ENCODE measurements at regions not wholly inside any gene's neighbourhood (a gene's known extent, or its start where the extent isn't known, plus 50 kb on each side); places are given as distances from the start of the nearest gene placed in this dataset.

DNA sequence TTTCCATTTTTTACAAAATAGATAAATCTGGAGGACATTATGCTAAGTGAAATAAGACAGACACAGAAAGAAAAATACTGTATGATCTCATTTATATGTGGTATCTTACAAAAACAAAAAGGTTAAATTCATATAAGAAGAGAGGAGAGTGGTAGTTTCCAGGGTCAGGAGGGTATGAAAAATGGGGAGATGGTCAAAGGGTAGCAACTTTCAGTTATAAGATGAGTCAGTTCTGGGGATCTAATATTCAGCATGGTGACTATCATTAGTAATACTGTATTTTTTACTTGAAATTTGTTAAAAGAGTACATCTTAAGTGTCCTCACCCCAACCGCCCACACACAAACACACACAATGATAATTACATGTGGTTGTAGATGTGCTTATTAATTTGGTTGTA lies 1250.1 kb downstream of the SORCS1 start:
- Histone ChIP-seq H3K14ac (ENCODE audit: insufficient read length) (no peak overlapping the region), H3K27ac (ENCODE audit: low read depth, low read length) (no peak overlapping the region), H3K4me2 (ENCODE audit: insufficient read depth in 1 of 2, low read depth in 2 of 2, low read length in 2 of 2) (no peak overlapping the region), H3K23me2 (ENCODE audit: low read depth, low read length) (no peaks in the 10 kb centered on the region), H2BK120ac (replicated peaks; ENCODE audit: low read depth, low read length) (no peak overlapping the region), H3K9me3 (ENCODE audit: insufficient read depth in 2 of 2, low read depth in 1 of 2, low read length in 1 of 2) (no peaks in the 10 kb centered on the region), H3K4ac (replicated peaks; ENCODE audit: insufficient read length, low read depth, low read length) (no peak overlapping the region), H3K79me2 (ENCODE audit: control insufficient read depth in 1 of 2, insufficient read depth in 2 of 2, low read length in 2 of 2) (no peaks in the 10 kb centered on the region), H2AK5ac (ENCODE audit: low read depth, low read length) (no peak overlapping the region), H2BK12ac (ENCODE audit: low read depth, low read length) (no peak overlapping the region), H4K20me1 (replicated peaks in 1 of 2; ENCODE audit: control insufficient read depth in 1 of 2, insufficient read depth in 2 of 2, low read length in 2 of 2) (no peaks in the 10 kb centered on the region), H2BK5ac (ENCODE audit: low read depth, low read length) (no peak overlapping the region), H2AFZ (ENCODE audit: low read length) (no peak overlapping the region), H4K5ac (ENCODE audit: insufficient read length, low read depth, low read length) (no peak overlapping the region), H4K8ac (ENCODE audit: extremely low read depth, insufficient read depth, low read length) (no peak overlapping the region), H3K4me1 (replicated peaks in 1 of 4; ENCODE audit: control insufficient read depth in 3 of 4, insufficient read depth in 4 of 4, low read length in 3 of 4) (no peaks in the 10 kb centered on the region; a peak in 2 of 7 replicates), H4K91ac (replicated peaks; ENCODE audit: insufficient read length, low read length) (no peak overlapping the region), H2BK15ac (ENCODE audit: low read length) (no peak overlapping the region), H3K27me3 (replicated peaks in 1 of 4; ENCODE audit: control insufficient read depth in 3 of 4, extremely low read depth in 1 of 4, insufficient read depth in 3 of 4, low read length in 3 of 4) (no peaks in the 10 kb centered on the region), H3K23ac (ENCODE audit: insufficient read length) (no peak overlapping the region), H3K9ac (replicated peaks in 1 of 4; ENCODE audit: extremely low read depth in 1 of 4, low read depth in 3 of 4, low read length in 3 of 4) (no peak overlapping the region), H2BK20ac (ENCODE audit: low read length) (no peak overlapping the region), H3K36me3 (ENCODE audit: control insufficient read depth in 2 of 4, insufficient read depth in 4 of 4, low read length in 3 of 4) (no peaks in the 10 kb centered on the region), H3K79me1 (ENCODE audit: low read depth, low read length) (no peaks in the 10 kb centered on the region), H3K18ac (ENCODE audit: extremely low read depth, low read length) (no peak overlapping the region), H3K56ac (replicated peaks; ENCODE audit: insufficient read length, low read depth, low read length) (no peak overlapping the region), H3K4me3 (ENCODE audit: extremely low read depth in 1 of 4, insufficient read depth in 2 of 4, low read depth in 3 of 4, low read length in 4 of 4) (no peak overlapping the region)
- no peak for DNase-seq (ENCODE audit: low read depth in 1 of 2, low spot score in 2 of 2)
- TF ChIP-seq HDAC2 (IDR thresholded peaks at IDR 0.05; ENCODE audit: borderline replicate concordance in 1 of 2, low read depth in 2 of 2, low read length in 2 of 2) (no peak), GABPA (IDR thresholded peaks at IDR 0.05; ENCODE audit: borderline replicate concordance, insufficient read depth, low read length) (no peak), SAP30 (IDR thresholded peaks at IDR 0.05; ENCODE audit: insufficient read depth, insufficient replicate concordance, low read length) (no peak), KDM5A (IDR thresholded peaks at IDR 0.05; ENCODE audit: low read length) (no peak), CHD2 (IDR thresholded peaks at IDR 0.05; ENCODE audit: low read length) (no peak), SRF (IDR thresholded peaks at IDR 0.05; ENCODE audit: low read depth, low read length) (no peak), SUZ12 (IDR thresholded peaks at IDR 0.05; ENCODE audit: low read length) (no peak), EZH2 (IDR thresholded peaks at IDR 0.05; ENCODE audit: low read depth, low read length, severe bottlenecking) (no peak), SIX5 (IDR thresholded peaks at IDR 0.05; ENCODE audit: low read depth, low read length) (no peak), TBP (IDR thresholded peaks at IDR 0.05; ENCODE audit: low read depth, low read length) (no peak), MAX (IDR thresholded peaks at IDR 0.05) (no peak)
- POLR2A ChIA-PET (ENCODE audit: partially characterized antibody): no interaction called here
- CTCF ChIA-PET (ENCODE audit: partially characterized antibody): no interaction called here
- 94% methylated on average over 1 of the region's 1 CpG; no CpG with 5 or more reads in 1 of the 2 experiments for WGBS, 2 experiments (ENCODE audit: extremely low coverage in 1 of 2, insufficient coverage in 1 of 2, insufficient read length in 1 of 2, insufficient replicate concordance in 2 of 2, low coverage in 1 of 2, low lambda C conversion rate in 2 of 2, missing lambda C conversion rate in 1 of 2)
- FAIRE-seq: no peak
